SK-N-SH treated with all-trans-retinoic acid at 6 μM for 48 hours (cell line): ENCODE measurements at regions not wholly inside any gene's neighbourhood (a gene's known extent, or its start where the extent isn't known, plus 50 kb on each side); places are given as distances from the start of the nearest gene placed in this dataset.

ENCODE experiments used
- ATAC-seq: fragments of 200-7000 bp; cut with Tn5 transposase; 3 replicates; pipeline ENCODE4 v1.9.1; 2020; ENCODE audit warnings: mild to moderate bottlenecking, moderate library complexity
- ARNTL ChIP-seq: fragments of 450-650 bp; formaldehyde crosslinking; IDR thresholded peaks from 2 replicates; pipeline ENCODE4 v1.5.0; 2020; ENCODE audit warnings: low read depth, mild to moderate bottlenecking, moderate library complexity, borderline replicate concordance
- BACH2 ChIP-seq: fragments of 250-450 bp; sonication (Bioruptor Pico); IDR thresholded peaks from 2 replicates; pipeline ENCODE4 v1.9.0; 2021; ENCODE audit warnings: mild to moderate bottlenecking, borderline replicate concordance
- CSDC2 ChIP-seq: fragments of 250-450 bp; sonication (Bioruptor Pico); IDR thresholded peaks from 2 replicates; pipeline ENCODE4 v1.5.0; 2020; ENCODE audit warnings: mild to moderate bottlenecking, moderate library complexity
- ESRRG ChIP-seq: fragments of 250-450 bp; sonication (Bioruptor Pico); IDR thresholded peaks from 2 replicates; pipeline ENCODE4 v1.6.1; 2021; ENCODE audit warnings: mild to moderate bottlenecking
- GLIS3 ChIP-seq: fragments of 250-450 bp; sonication (Bioruptor Pico); IDR thresholded peaks from 2 replicates; pipeline ENCODE4 v1.5.0; 2020; ENCODE audit warnings: mild to moderate bottlenecking, moderate library complexity
- ISL1 ChIP-seq: fragments of 250-450 bp; sonication (Bioruptor Pico); IDR thresholded peaks from 2 replicates; pipeline ENCODE4 v2.1.2; 2022; ENCODE audit warnings: mild to moderate bottlenecking, moderate library complexity
- OSR1 ChIP-seq: fragments of 250-450 bp; sonication (Bioruptor Pico); IDR thresholded peaks from 2 replicates; pipeline ENCODE4 v1.8.0; 2022; ENCODE audit warnings: moderate library complexity, mild to moderate bottlenecking, inconsistent platforms
- PPARA ChIP-seq: fragments of 250-450 bp; sonication (Bioruptor Pico); IDR thresholded peaks from 2 replicates; pipeline ENCODE4 v1.5.0; 2020; ENCODE audit warnings: mild to moderate bottlenecking, borderline replicate concordance
- RARB ChIP-seq: fragments of 250-450 bp; sonication (Bioruptor Pico); IDR thresholded peaks from 2 replicates; pipeline ENCODE4 v1.8.0; 2021; ENCODE audit warnings: mild to moderate bottlenecking, moderate library complexity
- SNAI2 ChIP-seq: fragments of 250-450 bp; sonication (Bioruptor Pico); IDR thresholded peaks from 2 replicates; pipeline ENCODE4 v1.5.0; 2020; ENCODE audit warnings: mild to moderate bottlenecking, moderate library complexity
- TCF4 ChIP-seq: fragments of 250-450 bp; sonication (Bioruptor Pico); IDR thresholded peaks from 2 replicates; pipeline ENCODE4 v1.8.0; 2021; ENCODE audit warnings: mild to moderate bottlenecking, moderate library complexity, borderline replicate concordance
- TOX ChIP-seq: fragments of 250-450 bp; sonication (Bioruptor Pico); IDR thresholded peaks from 2 replicates; pipeline ENCODE4 v1.8.0; 2021; ENCODE audit warnings: mild to moderate bottlenecking, moderate library complexity, borderline replicate concordance
- ZC3H10 ChIP-seq: fragments of 250-450 bp; sonication (Bioruptor Pico); IDR thresholded peaks from 2 replicates; pipeline ENCODE4 v1.5.1; 2021; ENCODE audit warnings: mild to moderate bottlenecking, moderate library complexity
- ZFP3 ChIP-seq: fragments of 250-450 bp; sonication (Bioruptor Pico); IDR thresholded peaks from 2 replicates; pipeline ENCODE4 v1.5.0; 2020; ENCODE audit warnings: mild to moderate bottlenecking, moderate library complexity
- ZNF565 ChIP-seq: fragments of 450-650 bp; formaldehyde crosslinking; conservative IDR thresholded peaks from 2 replicates; pipeline ENCODE4 v1.5.0; 2020; ENCODE audit warnings: low read depth, mild to moderate bottlenecking, moderate library complexity
- ZNF70 ChIP-seq: fragments of 450-650 bp; formaldehyde crosslinking; IDR thresholded peaks from 2 replicates; pipeline ENCODE4 v1.5.0; 2020; ENCODE audit warnings: mild to moderate bottlenecking, moderate library complexity
- ZNF8 ChIP-seq: fragments of 450-650 bp; formaldehyde crosslinking; IDR thresholded peaks from 2 replicates; pipeline ENCODE4 v1.5.0; 2020; ENCODE audit warnings: mild to moderate bottlenecking, moderate library complexity
- TF ChIP-seq, protein P1 (sequence below): fragments of 250-450 bp; sonication (Bioruptor Pico); IDR thresholded peaks from 2 replicates; pipeline ENCODE4 v1.8.0; 2020; ENCODE audit warnings: mild to moderate bottlenecking, moderate library complexity, borderline replicate concordance
- TF ChIP-seq, protein P2 (sequence below): fragments of 250-450 bp; sonication (Bioruptor Pico); IDR thresholded peaks from 2 replicates; pipeline ENCODE4 v1.5.1; 2021; ENCODE audit warnings: mild to moderate bottlenecking, moderate library complexity
- TF ChIP-seq, protein P3 (sequence below): fragments of 250-450 bp; sonication (Bioruptor Pico); IDR thresholded peaks from 2 replicates; pipeline ENCODE4 v1.8.0; 2021; ENCODE audit warnings: low read depth, mild to moderate bottlenecking, moderate library complexity, borderline replicate concordance
- TF ChIP-seq, protein P4 (sequence below): fragments of 250-450 bp; sonication (Bioruptor Pico); IDR thresholded peaks from 2 replicates; pipeline ENCODE4 v1.5.1; 2020; ENCODE audit warnings: low read depth, mild to moderate bottlenecking, moderate library complexity
- TF ChIP-seq, protein P5 (sequence below): fragments of 250-450 bp; sonication (Bioruptor Pico); IDR thresholded peaks from 2 replicates; pipeline ENCODE4 v1.5.0; 2020; ENCODE audit warnings: mild to moderate bottlenecking, moderate library complexity

DNA sequence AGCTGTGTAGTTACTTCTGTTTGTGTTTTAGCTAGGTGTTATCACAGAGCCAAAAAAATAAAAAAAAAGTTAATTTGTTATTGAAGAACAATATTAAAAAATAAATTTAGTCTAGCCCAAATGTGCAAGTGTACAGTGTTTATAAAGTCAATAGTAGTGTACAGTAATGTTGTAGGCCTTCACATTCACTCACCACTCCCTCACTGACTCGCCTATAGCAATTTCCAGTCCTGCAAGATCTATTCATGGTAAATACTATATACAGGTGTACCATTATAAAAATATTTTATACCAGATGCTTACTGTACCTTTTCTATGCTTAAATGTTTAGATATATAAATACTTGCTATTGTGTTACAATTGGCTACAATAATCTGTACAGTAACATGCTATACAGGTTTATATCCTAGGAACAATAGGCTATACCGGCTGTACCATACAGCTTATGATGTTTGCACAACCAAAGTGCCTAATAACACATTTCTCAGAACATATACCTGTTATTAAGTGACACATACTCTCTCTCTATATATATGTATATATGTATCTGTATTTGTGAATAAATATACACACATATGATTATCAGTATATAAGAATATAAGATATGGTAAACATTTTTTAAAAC lies 341.4 kb upstream of the EDIL3 start:
- no peak for ATAC-seq
- TF ChIP-seq, protein P1, sequence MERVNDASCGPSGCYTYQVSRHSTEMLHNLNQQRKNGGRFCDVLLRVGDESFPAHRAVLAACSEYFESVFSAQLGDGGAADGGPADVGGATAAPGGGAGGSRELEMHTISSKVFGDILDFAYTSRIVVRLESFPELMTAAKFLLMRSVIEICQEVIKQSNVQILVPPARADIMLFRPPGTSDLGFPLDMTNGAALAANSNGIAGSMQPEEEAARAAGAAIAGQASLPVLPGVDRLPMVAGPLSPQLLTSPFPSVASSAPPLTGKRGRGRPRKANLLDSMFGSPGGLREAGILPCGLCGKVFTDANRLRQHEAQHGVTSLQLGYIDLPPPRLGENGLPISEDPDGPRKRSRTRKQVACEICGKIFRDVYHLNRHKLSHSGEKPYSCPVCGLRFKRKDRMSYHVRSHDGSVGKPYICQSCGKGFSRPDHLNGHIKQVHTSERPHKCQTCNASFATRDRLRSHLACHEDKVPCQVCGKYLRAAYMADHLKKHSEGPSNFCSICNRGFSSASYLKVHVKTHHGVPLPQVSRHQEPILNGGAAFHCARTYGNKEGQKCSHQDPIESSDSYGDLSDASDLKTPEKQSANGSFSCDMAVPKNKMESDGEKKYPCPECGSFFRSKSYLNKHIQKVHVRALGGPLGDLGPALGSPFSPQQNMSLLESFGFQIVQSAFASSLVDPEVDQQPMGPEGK (CRISPR knock-in tag) = no peak
- TF ChIP-seq SNAI2 (CRISPR knock-in tag) (no peak), TOX (CRISPR knock-in tag) (no peak), ISL1 (CRISPR knock-in tag) (no peak), RARB (no peak), ZNF565 (CRISPR knock-in tag) (no peak)
- TF ChIP-seq, protein P2, sequence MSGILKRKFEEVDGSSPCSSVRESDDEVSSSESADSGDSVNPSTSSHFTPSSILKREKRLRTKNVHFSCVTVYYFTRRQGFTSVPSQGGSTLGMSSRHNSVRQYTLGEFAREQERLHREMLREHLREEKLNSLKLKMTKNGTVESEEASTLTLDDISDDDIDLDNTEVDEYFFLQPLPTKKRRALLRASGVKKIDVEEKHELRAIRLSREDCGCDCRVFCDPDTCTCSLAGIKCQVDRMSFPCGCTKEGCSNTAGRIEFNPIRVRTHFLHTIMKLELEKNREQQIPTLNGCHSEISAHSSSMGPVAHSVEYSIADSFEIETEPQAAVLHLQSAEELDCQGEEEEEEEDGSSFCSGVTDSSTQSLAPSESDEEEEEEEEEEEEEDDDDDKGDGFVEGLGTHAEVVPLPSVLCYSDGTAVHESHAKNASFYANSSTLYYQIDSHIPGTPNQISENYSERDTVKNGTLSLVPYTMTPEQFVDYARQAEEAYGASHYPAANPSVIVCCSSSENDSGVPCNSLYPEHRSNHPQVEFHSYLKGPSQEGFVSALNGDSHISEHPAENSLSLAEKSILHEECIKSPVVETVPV (CRISPR knock-in tag) = no peak

DNA sequence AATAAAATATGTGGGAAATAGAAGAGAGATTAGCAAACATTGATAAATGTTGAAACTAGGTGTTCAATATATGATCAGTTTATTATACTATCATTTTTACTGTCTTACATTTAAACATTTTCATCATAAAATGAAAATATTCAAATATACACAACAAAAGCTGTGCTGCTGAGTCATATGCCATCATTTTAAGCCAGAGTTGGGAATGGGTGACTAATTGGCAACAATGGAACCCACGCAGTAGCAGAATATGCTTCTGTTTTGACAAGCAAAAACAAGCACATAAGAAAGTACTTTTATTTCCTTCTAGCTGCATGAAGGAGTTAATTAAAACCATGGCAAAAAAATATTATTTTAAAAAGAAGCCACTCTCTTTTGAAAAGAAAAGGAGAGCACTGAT lies 340.0 kb upstream of the EDIL3 start:
- TF ChIP-seq ZNF565 (CRISPR knock-in tag) (no peak), ESRRG (no peak), ZFP3 (CRISPR knock-in tag) (no peak), GLIS3 (CRISPR knock-in tag) (no peak), RARB (no peak), PPARA (CRISPR knock-in tag) (no peak), BACH2 (CRISPR knock-in tag) (no peak), SNAI2 (CRISPR knock-in tag) (no peak), CSDC2 (CRISPR knock-in tag) (no peak), TCF4 (CRISPR knock-in tag) (no peak), OSR1 (no peak), ZC3H10 (CRISPR knock-in tag) (no peak), ZNF8 (no peak), ZNF70 (CRISPR knock-in tag) (no peak)
- TF ChIP-seq, protein P3, sequence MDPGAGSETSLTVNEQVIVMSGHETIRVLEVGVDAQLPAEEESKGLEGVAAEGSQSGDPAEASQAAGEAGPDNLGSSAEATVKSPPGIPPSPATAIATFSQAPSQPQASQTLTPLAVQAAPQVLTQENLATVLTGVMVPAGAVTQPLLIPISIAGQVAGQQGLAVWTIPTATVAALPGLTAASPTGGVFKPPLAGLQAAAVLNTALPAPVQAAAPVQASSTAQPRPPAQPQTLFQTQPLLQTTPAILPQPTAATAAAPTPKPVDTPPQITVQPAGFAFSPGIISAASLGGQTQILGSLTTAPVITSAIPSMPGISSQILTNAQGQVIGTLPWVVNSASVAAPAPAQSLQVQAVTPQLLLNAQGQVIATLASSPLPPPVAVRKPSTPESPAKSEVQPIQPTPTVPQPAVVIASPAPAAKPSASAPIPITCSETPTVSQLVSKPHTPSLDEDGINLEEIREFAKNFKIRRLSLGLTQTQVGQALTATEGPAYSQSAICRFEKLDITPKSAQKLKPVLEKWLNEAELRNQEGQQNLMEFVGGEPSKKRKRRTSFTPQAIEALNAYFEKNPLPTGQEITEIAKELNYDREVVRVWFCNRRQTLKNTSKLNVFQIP (CRISPR knock-in tag) = no peak
- TF ChIP-seq, protein P1 (CRISPR knock-in tag) = no peak
- TF ChIP-seq, protein P4, sequence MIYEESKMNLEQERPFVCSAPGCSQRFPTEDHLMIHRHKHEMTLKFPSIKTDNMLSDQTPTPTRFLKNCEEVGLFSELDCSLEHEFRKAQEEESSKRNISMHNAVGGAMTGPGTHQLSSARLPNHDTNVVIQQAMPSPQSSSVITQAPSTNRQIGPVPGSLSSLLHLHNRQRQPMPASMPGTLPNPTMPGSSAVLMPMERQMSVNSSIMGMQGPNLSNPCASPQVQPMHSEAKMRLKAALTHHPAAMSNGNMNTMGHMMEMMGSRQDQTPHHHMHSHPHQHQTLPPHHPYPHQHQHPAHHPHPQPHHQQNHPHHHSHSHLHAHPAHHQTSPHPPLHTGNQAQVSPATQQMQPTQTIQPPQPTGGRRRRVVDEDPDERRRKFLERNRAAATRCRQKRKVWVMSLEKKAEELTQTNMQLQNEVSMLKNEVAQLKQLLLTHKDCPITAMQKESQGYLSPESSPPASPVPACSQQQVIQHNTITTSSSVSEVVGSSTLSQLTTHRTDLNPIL = no peak
- ATAC-seq = no peak

DNA sequence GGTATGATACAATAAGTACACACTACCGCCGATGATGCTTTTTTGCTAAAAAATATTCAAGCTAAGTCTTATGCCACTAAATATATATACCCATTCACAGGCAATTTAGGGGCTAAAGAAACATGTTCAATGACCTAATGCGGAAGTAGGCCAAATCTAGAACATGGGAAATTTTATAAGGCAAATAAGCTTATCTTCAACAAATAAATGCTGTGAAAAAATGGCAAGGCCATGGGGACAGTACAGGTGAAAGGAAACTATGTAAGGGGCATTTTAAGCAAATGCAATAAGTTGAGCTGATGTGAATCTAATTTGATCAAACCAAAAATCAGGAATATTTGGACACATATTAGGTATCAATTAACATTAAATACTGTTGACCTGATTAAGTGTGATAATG lies 339.5 kb upstream of the EDIL3 start:
- no peak for ATAC-seq
- TF ChIP-seq, protein P4 = no peak
- TF ChIP-seq TOX (CRISPR knock-in tag) (no peak), OSR1 (no peak), ZNF70 (CRISPR knock-in tag) (no peak), ZNF565 (CRISPR knock-in tag) (no peak), ARNTL (no peak), ZNF8 (no peak), BACH2 (CRISPR knock-in tag) (no peak), SNAI2 (CRISPR knock-in tag) (no peak), GLIS3 (CRISPR knock-in tag) (no peak)
- TF ChIP-seq, protein P2 (CRISPR knock-in tag) = no peak
- TF ChIP-seq, protein P5, sequence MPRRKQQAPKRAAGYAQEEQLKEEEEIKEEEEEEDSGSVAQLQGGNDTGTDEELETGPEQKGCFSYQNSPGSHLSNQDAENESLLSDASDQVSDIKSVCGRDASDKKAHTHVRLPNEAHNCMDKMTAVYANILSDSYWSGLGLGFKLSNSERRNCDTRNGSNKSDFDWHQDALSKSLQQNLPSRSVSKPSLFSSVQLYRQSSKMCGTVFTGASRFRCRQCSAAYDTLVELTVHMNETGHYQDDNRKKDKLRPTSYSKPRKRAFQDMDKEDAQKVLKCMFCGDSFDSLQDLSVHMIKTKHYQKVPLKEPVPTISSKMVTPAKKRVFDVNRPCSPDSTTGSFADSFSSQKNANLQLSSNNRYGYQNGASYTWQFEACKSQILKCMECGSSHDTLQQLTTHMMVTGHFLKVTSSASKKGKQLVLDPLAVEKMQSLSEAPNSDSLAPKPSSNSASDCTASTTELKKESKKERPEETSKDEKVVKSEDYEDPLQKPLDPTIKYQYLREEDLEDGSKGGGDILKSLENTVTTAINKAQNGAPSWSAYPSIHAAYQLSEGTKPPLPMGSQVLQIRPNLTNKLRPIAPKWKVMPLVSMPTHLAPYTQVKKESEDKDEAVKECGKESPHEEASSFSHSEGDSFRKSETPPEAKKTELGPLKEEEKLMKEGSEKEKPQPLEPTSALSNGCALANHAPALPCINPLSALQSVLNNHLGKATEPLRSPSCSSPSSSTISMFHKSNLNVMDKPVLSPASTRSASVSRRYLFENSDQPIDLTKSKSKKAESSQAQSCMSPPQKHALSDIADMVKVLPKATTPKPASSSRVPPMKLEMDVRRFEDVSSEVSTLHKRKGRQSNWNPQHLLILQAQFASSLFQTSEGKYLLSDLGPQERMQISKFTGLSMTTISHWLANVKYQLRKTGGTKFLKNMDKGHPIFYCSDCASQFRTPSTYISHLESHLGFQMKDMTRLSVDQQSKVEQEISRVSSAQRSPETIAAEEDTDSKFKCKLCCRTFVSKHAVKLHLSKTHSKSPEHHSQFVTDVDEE (CRISPR knock-in tag) = no peak
